DND-41 (cell line): ENCODE measurements at regions not wholly inside any gene's neighbourhood (a gene's known extent, or its start where the extent isn't known, plus 50 kb on each side); places are given as distances from the start of the nearest gene placed in this dataset.

ENCODE experiments used
- ATAC-seq: fragments of 200-7000 bp; cut with Tn5 transposase; 3 replicates; pipeline ENCODE4 v1.9.1; 2021; ENCODE audit warnings: low read depth; ENCODE audit not compliant: insufficient read depth
- DNase-seq: peaks from one replicate; pipeline ENCODE4 v3.0.0-alpha.2; 2020
- H2AFZ ChIP-seq: 2 replicates; pipeline ENCODE4 v1.6.0; 2012; ENCODE audit warnings: low read depth, low read length
- H3K27ac ChIP-seq: 2 replicates; pipeline ENCODE4 v1.5.1; 2012; ENCODE audit warnings: low read length, inconsistent platforms
- H3K27me3 ChIP-seq: fragments of 200-600 bp; sonication (generic); 2 replicates; pipeline ENCODE4 v1.6.0; 2012; ENCODE audit warnings: low read length, mild to moderate bottlenecking, inconsistent platforms; ENCODE audit not compliant: insufficient read depth, poor library complexity
- H3K36me3 ChIP-seq: 2 replicates; pipeline ENCODE4 v1.5.1; 2012; ENCODE audit warnings: low read length, inconsistent platforms; ENCODE audit not compliant: insufficient read depth
- H3K4me1 ChIP-seq: 2 replicates; pipeline ENCODE4 v1.5.1; 2012; ENCODE audit warnings: mild to moderate bottlenecking, low read length; ENCODE audit not compliant: insufficient read depth
- H3K4me2 ChIP-seq: 2 replicates; pipeline ENCODE4 v1.6.0; 2012; ENCODE audit warnings: mild to moderate bottlenecking, moderate library complexity, low read length, inconsistent platforms; ENCODE audit not compliant: insufficient read depth
- H3K4me3 ChIP-seq, 2 experiments: fragments of 200-600 bp in 1 of 2; shearing (Covaris generic) in 1 of 2; 2 replicates each; pipeline ENCODE4 v1.5.1; 2012 to 2016; ENCODE audit warnings: inconsistent platforms in 2 of 2, low read length in 2 of 2, mild to moderate bottlenecking in 2 of 2, low read depth in 1 of 2, moderate library complexity in 1 of 2
- H3K79me2 ChIP-seq: 2 replicates; pipeline ENCODE4 v1.6.0; 2012; ENCODE audit warnings: low read length, inconsistent platforms; ENCODE audit not compliant: insufficient read depth
- H3K9ac ChIP-seq: 2 replicates; pipeline ENCODE4 v1.6.0; 2012; ENCODE audit warnings: low read depth, mild to moderate bottlenecking, inconsistent platforms, low read length, moderate library complexity
- H3K9me3 ChIP-seq: 2 replicates; pipeline ENCODE4 v1.5.1; 2012; ENCODE audit warnings: low read length, moderate library complexity, mild to moderate bottlenecking, inconsistent platforms; ENCODE audit not compliant: insufficient read depth, severe bottlenecking
- H4K20me1 ChIP-seq: 2 replicates; pipeline ENCODE4 v1.6.0; 2012; ENCODE audit warnings: low read length; ENCODE audit not compliant: insufficient read depth
- CTCF ChIP-seq: IDR thresholded peaks from 2 replicates; pipeline ENCODE4 v1.5.1; 2012; ENCODE audit warnings: borderline replicate concordance, low read length, moderate library complexity, mild to moderate bottlenecking; ENCODE audit not compliant: poor library complexity, severe bottlenecking; ENCODE audit errors: extremely low read depth
- EZH2 ChIP-seq: IDR thresholded peaks from 3 replicates; pipeline ENCODE4 v1.6.1; 2012; ENCODE audit warnings: borderline replicate concordance, low read depth, mild to moderate bottlenecking, moderate library complexity, low read length, inconsistent platforms; ENCODE audit not compliant: severe bottlenecking

GRCh38 chr4:116332508-116332907 lies 752.9 kb downstream of the TRAM1L1 start:
- Histone ChIP-seq H3K9ac (no peak overlapping the region), H2AFZ (no peak overlapping the region), H3K9me3 (no peaks in the 10 kb centered on the region), H3K27me3 (no peaks in the 10 kb centered on the region), H4K20me1 (no peaks in the 10 kb centered on the region), H3K27ac (no peak overlapping the region), H3K4me1 (no peaks in the 10 kb centered on the region), H3K36me3 (no peaks in the 10 kb centered on the region), H3K4me3 (no peak overlapping the region), H3K4me2 (no peak overlapping the region), H3K79me2 (no peaks in the 10 kb centered on the region)
- no peak for DNase-seq
- ATAC-seq, result no peak
- no peak for TF ChIP-seq CTCF
- no peak for TF ChIP-seq EZH2

- no peaks in the 10 kb centered on the region for H3K36me3 ChIP-seq
- no peak overlapping the region for H3K4me2 ChIP-seq
- H3K27me3 ChIP-seq, result no peaks in the 10 kb centered on the region
- no peak overlapping the region for H3K4me3 ChIP-seq
- no peak overlapping the region for H3K27ac ChIP-seq
- TF ChIP-seq CTCF, result no peak
- no peak for TF ChIP-seq EZH2
- ATAC-seq (no peak), DNase-seq (no peak)
- H3K9ac ChIP-seq, result no peak overlapping the region
- no peaks in the 10 kb centered on the region for H3K9me3 ChIP-seq
- H4K20me1 ChIP-seq, result no peaks in the 10 kb centered on the region
- no peaks in the 10 kb centered on the region for H3K79me2 ChIP-seq
- H2AFZ ChIP-seq, result no peak overlapping the region
- no peaks in the 10 kb centered on the region for H3K4me1 ChIP-seq
These were observed 757.0 kb downstream of the TRAM1L1 start for GRCh38 chr4:116328261-116328860.

- Histone ChIP-seq H3K27me3 (no peaks in the 10 kb centered on the region), H3K36me3 (no peaks in the 10 kb centered on the region), H2AFZ (no peak overlapping the region), H3K9me3 (no peaks in the 10 kb centered on the region), H3K4me3 (no peak overlapping the region), H3K9ac (no peak overlapping the region), H3K27ac (no peak overlapping the region), H4K20me1 (no peaks in the 10 kb centered on the region), H3K4me1 (no peaks in the 10 kb centered on the region), H3K4me2 (no peak overlapping the region), H3K79me2 (no peaks in the 10 kb centered on the region)
- DNase-seq, result no peak
- no peak for ATAC-seq
- no peak for TF ChIP-seq EZH2
- no peak for TF ChIP-seq CTCF
These were observed 761.8 kb downstream of the TRAM1L1 start for GRCh38 chr4:116323606-116324005.
